PC-9 (cell line): ENCODE measurements at regions not wholly inside any gene's neighbourhood (a gene's known extent, or its start where the extent isn't known, plus 50 kb on each side); places are given as distances from the start of the nearest gene placed in this dataset.

Experiments used
- EZH2 ChIP-seq: fragments of 200-600 bp; sonication (generic); IDR thresholded peaks from 2 replicates; pipeline ENCODE4 v1.8.0; 2017; ENCODE audit warnings: antibody characterized with exemption, low read depth
- TF ChIP-seq, protein P1 (sequence below): fragments of 200-600 bp; sonication (generic); conservative IDR thresholded peaks from 2 replicates; pipeline ENCODE4 v1.6.1; 2017; ENCODE audit warnings: mixed run types, antibody characterized with exemption, mild to moderate bottlenecking, moderate library complexity

DNA sequence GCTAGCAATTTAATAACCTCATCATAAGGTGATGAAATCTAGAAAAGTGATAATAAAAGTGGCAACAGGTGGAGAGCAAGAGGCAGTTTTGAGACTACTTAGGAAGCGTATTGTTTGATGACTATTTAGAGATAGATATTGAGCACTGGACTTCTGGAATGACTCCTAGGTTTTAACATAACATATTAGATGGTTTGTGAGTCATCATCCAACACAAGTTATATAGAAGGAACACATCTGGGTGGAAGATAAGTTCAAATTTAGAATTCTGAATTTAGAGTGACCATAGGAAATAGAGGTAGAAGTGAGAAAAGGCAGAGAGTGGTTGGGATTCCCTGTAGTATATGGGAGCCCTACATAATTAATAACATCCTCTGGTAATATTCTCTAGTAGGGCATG is 282.8 kb upstream of the ALCAM start:
- TF ChIP-seq, protein P1, sequence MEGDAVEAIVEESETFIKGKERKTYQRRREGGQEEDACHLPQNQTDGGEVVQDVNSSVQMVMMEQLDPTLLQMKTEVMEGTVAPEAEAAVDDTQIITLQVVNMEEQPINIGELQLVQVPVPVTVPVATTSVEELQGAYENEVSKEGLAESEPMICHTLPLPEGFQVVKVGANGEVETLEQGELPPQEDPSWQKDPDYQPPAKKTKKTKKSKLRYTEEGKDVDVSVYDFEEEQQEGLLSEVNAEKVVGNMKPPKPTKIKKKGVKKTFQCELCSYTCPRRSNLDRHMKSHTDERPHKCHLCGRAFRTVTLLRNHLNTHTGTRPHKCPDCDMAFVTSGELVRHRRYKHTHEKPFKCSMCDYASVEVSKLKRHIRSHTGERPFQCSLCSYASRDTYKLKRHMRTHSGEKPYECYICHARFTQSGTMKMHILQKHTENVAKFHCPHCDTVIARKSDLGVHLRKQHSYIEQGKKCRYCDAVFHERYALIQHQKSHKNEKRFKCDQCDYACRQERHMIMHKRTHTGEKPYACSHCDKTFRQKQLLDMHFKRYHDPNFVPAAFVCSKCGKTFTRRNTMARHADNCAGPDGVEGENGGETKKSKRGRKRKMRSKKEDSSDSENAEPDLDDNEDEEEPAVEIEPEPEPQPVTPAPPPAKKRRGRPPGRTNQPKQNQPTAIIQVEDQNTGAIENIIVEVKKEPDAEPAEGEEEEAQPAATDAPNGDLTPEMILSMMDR, result no peak
- no peak for TF ChIP-seq EZH2
